ENCODE measurements at regions not wholly inside any gene's neighbourhood (a gene's known extent, or its start where the extent isn't known, plus 50 kb on each side); places are given as distances from the start of the nearest gene placed in this dataset.
"Not testable (repeated sequence)": the region's sequence is repeated elsewhere in the genome, so short reads cannot be mapped to it uniquely, and the experiment has no call there.

DNA sequence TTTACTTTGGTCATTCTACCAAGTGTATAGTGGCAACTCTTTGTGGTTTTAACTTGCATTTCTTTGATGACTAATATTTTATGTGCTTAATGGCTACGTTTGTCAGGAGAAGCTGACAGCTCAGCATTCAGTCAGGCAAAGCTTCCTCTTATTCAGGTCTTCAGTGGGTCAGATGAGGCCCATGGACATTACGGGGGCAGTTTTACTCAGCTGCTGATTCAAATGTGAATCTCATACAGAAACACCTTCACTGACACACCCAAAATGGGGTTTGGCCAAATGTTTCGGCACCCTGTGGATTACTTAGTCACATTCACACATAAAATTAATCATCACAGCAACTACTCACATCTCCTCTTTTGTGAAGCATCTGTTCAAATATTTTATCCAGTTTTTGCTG is 104.9 kb upstream of the PLD5 start:
- TF ChIP-seq, protein P1, sequence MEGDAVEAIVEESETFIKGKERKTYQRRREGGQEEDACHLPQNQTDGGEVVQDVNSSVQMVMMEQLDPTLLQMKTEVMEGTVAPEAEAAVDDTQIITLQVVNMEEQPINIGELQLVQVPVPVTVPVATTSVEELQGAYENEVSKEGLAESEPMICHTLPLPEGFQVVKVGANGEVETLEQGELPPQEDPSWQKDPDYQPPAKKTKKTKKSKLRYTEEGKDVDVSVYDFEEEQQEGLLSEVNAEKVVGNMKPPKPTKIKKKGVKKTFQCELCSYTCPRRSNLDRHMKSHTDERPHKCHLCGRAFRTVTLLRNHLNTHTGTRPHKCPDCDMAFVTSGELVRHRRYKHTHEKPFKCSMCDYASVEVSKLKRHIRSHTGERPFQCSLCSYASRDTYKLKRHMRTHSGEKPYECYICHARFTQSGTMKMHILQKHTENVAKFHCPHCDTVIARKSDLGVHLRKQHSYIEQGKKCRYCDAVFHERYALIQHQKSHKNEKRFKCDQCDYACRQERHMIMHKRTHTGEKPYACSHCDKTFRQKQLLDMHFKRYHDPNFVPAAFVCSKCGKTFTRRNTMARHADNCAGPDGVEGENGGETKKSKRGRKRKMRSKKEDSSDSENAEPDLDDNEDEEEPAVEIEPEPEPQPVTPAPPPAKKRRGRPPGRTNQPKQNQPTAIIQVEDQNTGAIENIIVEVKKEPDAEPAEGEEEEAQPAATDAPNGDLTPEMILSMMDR (IDR thresholded peaks at IDR 0.05; ENCODE audit: low read depth, low read length, missing control alignments) = no peak
- H3K4me3 ChIP-seq (ENCODE audit: low read depth, low read length) = no peak overlapping the region
- DNase-seq (ENCODE audit: low read depth) = no peak
- in situ Hi-C loops (cut with HindIII; ENCODE audit: low sequenced_read_pairs) = no loop called here

DNA sequence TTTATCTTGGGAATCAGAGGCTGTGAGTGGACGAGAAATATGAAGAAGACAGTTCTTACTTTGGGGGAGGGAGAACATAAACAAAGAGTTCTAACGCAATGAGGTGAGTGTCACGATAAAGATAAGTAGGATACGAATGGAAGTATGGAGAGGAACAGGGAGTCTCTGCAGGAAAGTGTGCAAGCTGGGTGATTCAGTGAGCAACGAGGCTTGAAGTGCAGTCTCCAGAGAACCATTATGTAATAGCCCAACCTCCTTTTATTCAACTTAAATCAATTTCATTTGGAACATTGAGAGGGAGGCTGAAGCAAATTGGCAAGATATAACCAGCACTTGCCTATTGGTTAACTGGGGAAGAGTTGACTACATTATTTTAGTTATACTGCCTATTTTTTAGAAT is 99.3 kb upstream of the PLD5 start:
- no peak overlapping the region for H3K4me3 ChIP-seq (ENCODE audit: low read depth, low read length)
- TF ChIP-seq, protein P1 (IDR thresholded peaks at IDR 0.05; ENCODE audit: low read depth, low read length, missing control alignments) = no peak
- in situ Hi-C loops (cut with HindIII; ENCODE audit: low sequenced_read_pairs) = no loop called here
- DNase-seq (ENCODE audit: low read depth) = no peak

DNA sequence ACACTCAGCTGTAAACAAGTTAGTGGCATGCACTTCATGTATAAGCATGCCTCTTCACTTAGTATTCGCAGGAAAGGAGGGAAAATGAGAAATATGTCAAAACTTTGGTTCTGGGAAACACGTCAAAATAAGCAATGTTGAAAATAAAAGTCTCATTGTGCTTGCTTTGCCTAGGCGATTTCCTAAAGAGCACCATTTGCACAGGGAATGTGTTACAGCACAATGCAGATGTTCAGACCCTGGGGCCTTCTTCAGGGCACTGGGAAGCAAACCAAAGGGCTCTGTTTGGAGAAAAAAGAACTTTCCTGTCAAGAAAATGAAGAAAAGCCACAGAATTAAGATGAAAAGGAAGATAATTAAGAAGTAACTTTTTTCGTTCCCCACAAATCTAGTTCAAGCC is 98.6 kb upstream of the PLD5 start:
- DNase-seq (ENCODE audit: low read depth) = no peak
- no peak overlapping the region for H3K4me3 ChIP-seq (ENCODE audit: low read depth, low read length)
- in situ Hi-C loops (cut with HindIII; ENCODE audit: low sequenced_read_pairs) = no loop called here
- TF ChIP-seq, protein P1 (IDR thresholded peaks at IDR 0.05; ENCODE audit: low read depth, low read length, missing control alignments) = no peak

DNA sequence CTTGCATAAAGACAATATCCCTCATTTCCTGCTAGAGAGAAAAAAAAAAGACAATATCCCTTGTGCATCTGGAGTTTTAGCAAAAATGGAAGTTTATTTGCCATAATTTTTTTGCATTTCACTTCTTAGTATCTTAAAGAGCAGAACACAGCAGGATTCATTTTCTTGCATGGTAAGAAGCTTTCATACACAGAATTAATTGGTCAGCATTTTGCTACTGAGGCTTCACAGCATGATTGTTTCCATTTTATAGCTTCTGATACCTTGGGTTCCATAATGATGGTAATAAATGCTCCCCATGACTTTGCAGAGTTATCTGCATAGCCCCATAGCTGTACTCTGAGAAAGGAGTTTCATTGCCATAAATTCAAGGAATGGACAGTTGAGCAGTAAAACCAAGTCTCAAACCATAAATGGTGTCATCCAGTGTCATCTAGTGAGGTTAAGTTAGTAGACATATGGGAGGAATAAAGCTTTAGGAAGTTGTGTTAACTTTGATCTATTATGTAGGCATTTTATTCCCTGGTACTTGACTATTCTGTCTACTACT is 88.8 kb upstream of the PLD5 start:
- in situ Hi-C loops (cut with HindIII; ENCODE audit: low sequenced_read_pairs) = no loop called here
- TF ChIP-seq, protein P1 (IDR thresholded peaks at IDR 0.05; ENCODE audit: low read depth, low read length, missing control alignments) = no peak
- H3K4me3 ChIP-seq (ENCODE audit: low read depth, low read length) = no peak overlapping the region
- DNase-seq (ENCODE audit: low read depth) = no peak

DNA sequence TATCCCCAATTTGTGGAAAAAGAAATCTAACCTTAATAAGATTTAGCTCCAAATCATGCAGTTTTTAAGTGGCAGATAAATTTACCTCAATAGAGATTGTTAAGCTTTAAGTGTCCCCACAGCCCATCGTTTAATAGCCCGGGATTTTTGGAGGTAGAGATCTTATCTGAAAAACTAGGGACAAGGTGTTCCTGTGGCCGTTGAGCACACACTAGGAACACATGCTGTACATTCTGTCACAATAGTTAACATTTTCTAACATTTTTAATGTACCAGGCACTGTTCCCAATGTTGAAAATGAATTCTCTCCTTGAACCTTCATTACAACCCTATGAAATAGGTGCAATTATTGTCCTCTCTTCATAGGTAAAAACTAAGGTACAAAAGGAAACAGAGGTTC is 85.7 kb upstream of the PLD5 start:
- in situ Hi-C loops (cut with HindIII; ENCODE audit: low sequenced_read_pairs) = no loop called here

DNA sequence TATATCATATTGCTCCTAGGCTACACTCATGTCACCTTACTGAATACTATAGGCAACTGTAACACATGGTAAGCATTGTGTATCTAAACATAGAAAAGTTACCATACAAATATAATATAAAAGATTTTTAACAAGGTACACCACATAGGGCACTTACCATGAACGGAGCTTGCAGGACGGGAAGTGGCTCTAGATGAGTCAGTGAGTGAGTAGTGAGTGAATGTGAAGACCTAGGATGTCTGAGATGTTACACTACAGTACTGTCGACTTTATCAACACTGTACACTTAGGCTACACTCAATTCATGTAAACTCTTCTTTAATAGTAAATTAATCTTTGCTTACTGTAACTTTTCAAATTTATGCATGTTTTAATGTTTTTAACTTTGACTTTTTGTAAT is 81.0 kb upstream of the PLD5 start:
- TF ChIP-seq, protein P1 (IDR thresholded peaks at IDR 0.05; ENCODE audit: low read depth, low read length, missing control alignments) = no peak

More for the DNA sequence above, 85.7 kb upstream of the PLD5 start:
- DNase-seq (ENCODE audit: low read depth) = no peak
- H3K4me3 ChIP-seq (ENCODE audit: low read depth, low read length) = no peak overlapping the region
- TF ChIP-seq, protein P1 (IDR thresholded peaks at IDR 0.05; ENCODE audit: low read depth, low read length, missing control alignments) = no peak

DNA sequence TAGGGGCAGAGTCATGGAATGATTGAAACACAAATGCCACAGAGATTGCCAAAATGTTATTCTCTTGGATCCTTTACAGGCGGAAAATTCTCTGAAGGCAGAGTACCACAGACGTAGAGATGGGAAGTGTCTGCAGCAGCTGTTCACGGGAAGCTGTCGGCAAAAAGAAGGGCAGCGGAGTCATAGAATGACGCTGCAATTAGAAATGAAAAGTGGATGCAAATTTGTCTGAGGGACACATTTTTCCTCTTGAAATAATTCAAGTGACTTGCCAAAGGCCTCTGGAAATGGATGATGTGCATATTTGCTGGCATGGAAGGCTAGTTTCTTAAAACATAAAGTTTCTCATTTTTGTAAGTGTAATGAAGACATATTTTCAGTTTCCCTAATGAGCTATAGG is 77.5 kb upstream of the PLD5 start:
- no peak overlapping the region for H3K4me3 ChIP-seq (ENCODE audit: low read depth, low read length)
- DNase-seq (ENCODE audit: low read depth) = no peak
- in situ Hi-C loops (cut with HindIII; ENCODE audit: low sequenced_read_pairs) = no loop called here
- TF ChIP-seq, protein P1 (IDR thresholded peaks at IDR 0.05; ENCODE audit: low read depth, low read length, missing control alignments) = no peak

More for the DNA sequence above, 81.0 kb upstream of the PLD5 start:
- no peak for DNase-seq (ENCODE audit: low read depth)
- no peak overlapping the region for H3K4me3 ChIP-seq (ENCODE audit: low read depth, low read length)
- in situ Hi-C loops (cut with HindIII; ENCODE audit: low sequenced_read_pairs) = no loop called here

DNA sequence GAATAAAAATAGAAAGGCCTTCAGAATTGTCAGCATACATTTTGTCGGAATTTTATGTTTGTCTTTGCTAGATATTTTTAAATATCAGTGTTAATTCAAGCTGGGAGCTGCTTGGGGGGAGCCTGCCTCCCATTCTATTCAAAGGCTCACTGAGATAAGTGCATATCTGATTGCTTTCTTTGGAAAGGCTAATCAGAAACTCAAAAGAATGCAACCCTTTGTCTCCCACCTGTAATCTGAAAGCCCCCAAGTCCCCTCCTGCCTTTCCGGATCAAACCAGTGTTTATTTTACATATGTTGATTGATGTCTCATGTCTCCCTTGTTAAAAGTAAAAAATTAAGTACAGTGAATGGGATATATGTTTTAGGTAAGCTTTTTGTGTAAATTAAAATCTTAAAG is 69.3 kb upstream of the PLD5 start:
- DNase-seq (ENCODE audit: low read depth); in situ Hi-C loops (cut with HindIII; ENCODE audit: low sequenced_read_pairs); H3K4me3 ChIP-seq (ENCODE audit: low read depth, low read length): not testable (repeated sequence)

Data from astrocyte of the cerebellum (primary cell).